ENCODE measurements at regions not wholly inside any gene's neighbourhood (a gene's known extent, or its start where the extent isn't known, plus 50 kb on each side); places are given as distances from the start of the nearest gene placed in this dataset.
"Not testable (repeated sequence)": the region's sequence is repeated elsewhere in the genome, so short reads cannot be mapped to it uniquely, and the experiment has no call there.

- not testable (repeated sequence) for H3K27me3 ChIP-seq (ENCODE audit: control insufficient read depth in 1 of 2, insufficient read depth in 2 of 2, low read length in 2 of 2); H3K4me1 ChIP-seq (ENCODE audit: control insufficient read depth in 2 of 2, insufficient read depth in 2 of 2, low read length in 1 of 2); H3K36me3 ChIP-seq (ENCODE audit: control insufficient read depth in 2 of 2, insufficient read depth in 2 of 2, low read length in 1 of 2); H3K27ac ChIP-seq (ENCODE audit: low read depth in 2 of 2, low read length in 1 of 2); H3K9me3 ChIP-seq (ENCODE audit: control insufficient read depth in 2 of 2, insufficient read depth in 1 of 2, low read depth in 1 of 2, low read length in 1 of 2); H3K4me3 ChIP-seq (ENCODE audit: low read depth in 1 of 2, low read length in 2 of 2)
- WGBS, 2 donors: 55 to 64% methylated on average over 3 of the region's 3 CpGs
These were observed 305.8 kb downstream of the REEP3 start for GRCh38 chr10:63827018-63827417.

GRCh38 chr10:63829020-63829419, 307.8 kb downstream of the REEP3 start:
- WGBS, 2 donors: 50 to 65% methylated on average over 2 of the region's 2 CpGs
- H3K36me3 ChIP-seq (ENCODE audit: control insufficient read depth in 2 of 2, insufficient read depth in 2 of 2, low read length in 1 of 2): no peaks in the 10 kb centered on the region
- H3K4me1 ChIP-seq (ENCODE audit: control insufficient read depth in 2 of 2, insufficient read depth in 2 of 2, low read length in 1 of 2): no peaks in the 10 kb centered on the region
- H3K27me3 ChIP-seq (ENCODE audit: control insufficient read depth in 1 of 2, insufficient read depth in 2 of 2, low read length in 2 of 2): peaks cover 0 to 2% of the 10 kb centered on the region in 2 donors
- no peaks in the 10 kb centered on the region for H3K9me3 ChIP-seq (ENCODE audit: control insufficient read depth in 2 of 2, insufficient read depth in 1 of 2, low read depth in 1 of 2, low read length in 1 of 2)
- no peak overlapping the region for H3K27ac ChIP-seq (ENCODE audit: low read depth in 2 of 2, low read length in 1 of 2)
- no peak overlapping the region for H3K4me3 ChIP-seq (ENCODE audit: low read depth in 1 of 2, low read length in 2 of 2)

- Histone ChIP-seq H3K36me3 (ENCODE audit: control insufficient read depth in 2 of 2, insufficient read depth in 2 of 2, low read length in 1 of 2) (no peaks in the 10 kb centered on the region), H3K4me1 (ENCODE audit: control insufficient read depth in 2 of 2, insufficient read depth in 2 of 2, low read length in 1 of 2) (no peaks in the 10 kb centered on the region), H3K4me3 (ENCODE audit: low read depth in 1 of 2, low read length in 2 of 2) (no peak overlapping the region), H3K9me3 (ENCODE audit: control insufficient read depth in 2 of 2, insufficient read depth in 1 of 2, low read depth in 1 of 2, low read length in 1 of 2) (no peaks in the 10 kb centered on the region), H3K27me3 (ENCODE audit: control insufficient read depth in 1 of 2, insufficient read depth in 2 of 2, low read length in 2 of 2) (peaks cover 0 to 2% of the 10 kb centered on the region in 2 donors), H3K27ac (ENCODE audit: low read depth in 2 of 2, low read length in 1 of 2) (no peak overlapping the region)
- WGBS, 2 donors: 37 to 39% methylated on average over 5 of the region's 5 CpGs
These were observed 308.5 kb downstream of the REEP3 start for GRCh38 chr10:63829573-63830149.

GRCh38 chr10:63832686-63833085, 311.5 kb downstream of the REEP3 start:
- Histone ChIP-seq H3K27me3 (ENCODE audit: control insufficient read depth in 1 of 2, insufficient read depth in 2 of 2, low read length in 2 of 2) (peaks cover 0 to 2% of the 10 kb centered on the region in 2 donors), H3K36me3 (ENCODE audit: control insufficient read depth in 2 of 2, insufficient read depth in 2 of 2, low read length in 1 of 2) (no peaks in the 10 kb centered on the region), H3K9me3 (ENCODE audit: control insufficient read depth in 2 of 2, insufficient read depth in 1 of 2, low read depth in 1 of 2, low read length in 1 of 2) (no peaks in the 10 kb centered on the region), H3K4me3 (ENCODE audit: low read depth in 1 of 2, low read length in 2 of 2) (no peak overlapping the region), H3K27ac (ENCODE audit: low read depth in 2 of 2, low read length in 1 of 2) (no peak overlapping the region), H3K4me1 (ENCODE audit: control insufficient read depth in 2 of 2, insufficient read depth in 2 of 2, low read length in 1 of 2) (no peaks in the 10 kb centered on the region)

- H3K9me3 ChIP-seq (ENCODE audit: control insufficient read depth in 2 of 2, insufficient read depth in 1 of 2, low read depth in 1 of 2, low read length in 1 of 2): no peaks in the 10 kb centered on the region
- H3K27ac ChIP-seq (ENCODE audit: low read depth in 2 of 2, low read length in 1 of 2): no peak overlapping the region
- WGBS, 2 donors: 57 to 60% methylated on average over 5 of the region's 5 CpGs
- H3K4me3 ChIP-seq (ENCODE audit: low read depth in 1 of 2, low read length in 2 of 2): no peak overlapping the region
- no peaks in the 10 kb centered on the region for H3K36me3 ChIP-seq (ENCODE audit: control insufficient read depth in 2 of 2, insufficient read depth in 2 of 2, low read length in 1 of 2)
- H3K4me1 ChIP-seq (ENCODE audit: control insufficient read depth in 2 of 2, insufficient read depth in 2 of 2, low read length in 1 of 2): no peaks in the 10 kb centered on the region
- H3K27me3 ChIP-seq (ENCODE audit: control insufficient read depth in 1 of 2, insufficient read depth in 2 of 2, low read length in 2 of 2): peaks cover 0 to 2% of the 10 kb centered on the region in 2 donors
These were observed 312.3 kb downstream of the REEP3 start for GRCh38 chr10:63833411-63834060.

- Histone ChIP-seq H3K36me3 (ENCODE audit: control insufficient read depth in 2 of 2, insufficient read depth in 2 of 2, low read length in 1 of 2) (no peaks in the 10 kb centered on the region), H3K9me3 (ENCODE audit: control insufficient read depth in 2 of 2, insufficient read depth in 1 of 2, low read depth in 1 of 2, low read length in 1 of 2) (no peaks in the 10 kb centered on the region), H3K27ac (ENCODE audit: low read depth in 2 of 2, low read length in 1 of 2) (no peak overlapping the region), H3K27me3 (ENCODE audit: control insufficient read depth in 1 of 2, insufficient read depth in 2 of 2, low read length in 2 of 2) (no peaks in the 10 kb centered on the region), H3K4me3 (ENCODE audit: low read depth in 1 of 2, low read length in 2 of 2) (no peak overlapping the region), H3K4me1 (ENCODE audit: control insufficient read depth in 2 of 2, insufficient read depth in 2 of 2, low read length in 1 of 2) (no peaks in the 10 kb centered on the region)
- WGBS, 2 donors: 90 to 91% methylated on average over 4 of the region's 4 CpGs
These were observed 315.7 kb downstream of the REEP3 start for GRCh38 chr10:63836666-63837442.

- WGBS, 2 donors: 91 to 93% methylated on average over 5 of the region's 5 CpGs
- H3K9me3 ChIP-seq (ENCODE audit: control insufficient read depth in 2 of 2, insufficient read depth in 1 of 2, low read depth in 1 of 2, low read length in 1 of 2): no peaks in the 10 kb centered on the region
- no peaks in the 10 kb centered on the region for H3K4me1 ChIP-seq (ENCODE audit: control insufficient read depth in 2 of 2, insufficient read depth in 2 of 2, low read length in 1 of 2)
- no peak overlapping the region for H3K27ac ChIP-seq (ENCODE audit: low read depth in 2 of 2, low read length in 1 of 2)
- H3K36me3 ChIP-seq (ENCODE audit: control insufficient read depth in 2 of 2, insufficient read depth in 2 of 2, low read length in 1 of 2): no peaks in the 10 kb centered on the region
- no peaks in the 10 kb centered on the region for H3K27me3 ChIP-seq (ENCODE audit: control insufficient read depth in 1 of 2, insufficient read depth in 2 of 2, low read length in 2 of 2)
- H3K4me3 ChIP-seq (ENCODE audit: low read depth in 1 of 2, low read length in 2 of 2): no peak overlapping the region
These were observed 320.6 kb downstream of the REEP3 start for GRCh38 chr10:63841761-63842160.

GRCh38 chr10:63843107-63843506, 321.9 kb downstream of the REEP3 start:
- Histone ChIP-seq H3K4me3 (ENCODE audit: low read depth in 1 of 2, low read length in 2 of 2) (no peak overlapping the region), H3K27ac (ENCODE audit: low read depth in 2 of 2, low read length in 1 of 2) (no peak overlapping the region), H3K36me3 (ENCODE audit: control insufficient read depth in 2 of 2, insufficient read depth in 2 of 2, low read length in 1 of 2) (no peaks in the 10 kb centered on the region), H3K4me1 (ENCODE audit: control insufficient read depth in 2 of 2, insufficient read depth in 2 of 2, low read length in 1 of 2) (no peaks in the 10 kb centered on the region), H3K27me3 (ENCODE audit: control insufficient read depth in 1 of 2, insufficient read depth in 2 of 2, low read length in 2 of 2) (no peaks in the 10 kb centered on the region), H3K9me3 (ENCODE audit: control insufficient read depth in 2 of 2, insufficient read depth in 1 of 2, low read depth in 1 of 2, low read length in 1 of 2) (no peaks in the 10 kb centered on the region)
- 82 to 85% methylated on average over 2 of the region's 2 CpGs for WGBS, 2 donors

- H3K4me1 ChIP-seq (ENCODE audit: control insufficient read depth in 2 of 2, insufficient read depth in 2 of 2, low read length in 1 of 2); H3K27me3 ChIP-seq (ENCODE audit: control insufficient read depth in 1 of 2, insufficient read depth in 2 of 2, low read length in 2 of 2); H3K4me3 ChIP-seq (ENCODE audit: low read depth in 1 of 2, low read length in 2 of 2); H3K27ac ChIP-seq (ENCODE audit: low read depth in 2 of 2, low read length in 1 of 2); H3K36me3 ChIP-seq (ENCODE audit: control insufficient read depth in 2 of 2, insufficient read depth in 2 of 2, low read length in 1 of 2); H3K9me3 ChIP-seq (ENCODE audit: control insufficient read depth in 2 of 2, insufficient read depth in 1 of 2, low read depth in 1 of 2, low read length in 1 of 2): not testable (repeated sequence)
- WGBS, 2 donors: 57 to 61% methylated on average over 3 of the region's 3 CpGs
These were observed 327.7 kb downstream of the REEP3 start for GRCh38 chr10:63848871-63849270.

All from esophagus (tissue), 2 donors.